D341Med (cell line): ENCODE measurements at regions not wholly inside any gene's neighbourhood (a gene's known extent, or its start where the extent isn't known, plus 50 kb on each side); places are given as distances from the start of the nearest gene placed in this dataset.

Experiments
- DNase-seq: peaks from one replicate; pipeline ENCODE4 v3.0.0; 2012; ENCODE audit warnings: low spot score

- no peak for DNase-seq
Observed at GRCh38 chr4:42330002-42330592, 67.2 kb upstream of the SHISA3 start.

- DNase-seq = no peak
Observed at GRCh38 chr4:42331040-42331439, 66.2 kb upstream of the SHISA3 start.

DNA sequence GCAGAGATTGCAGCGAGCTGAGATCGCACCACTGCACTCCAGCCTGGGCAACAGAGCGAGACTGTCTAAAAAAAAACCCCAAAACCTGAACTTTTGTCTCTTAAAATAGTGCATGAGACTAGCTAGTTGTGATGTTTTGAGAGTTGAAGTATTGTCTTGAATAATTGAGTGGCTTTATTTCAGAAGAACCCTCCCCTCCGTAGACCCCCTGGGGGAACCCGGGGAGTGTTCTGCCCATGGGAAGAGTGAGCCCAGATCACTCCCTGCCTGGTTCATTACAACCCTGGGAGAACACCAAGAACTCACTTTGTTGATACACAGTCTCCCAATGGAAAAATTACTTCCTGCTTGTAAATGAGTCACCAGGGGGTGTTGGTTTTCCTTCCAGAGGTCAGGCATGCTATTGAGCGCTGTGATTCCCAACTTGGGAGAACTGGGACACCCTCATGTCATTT is 65.3 kb upstream of the SHISA3 start:
- DNase-seq = no peak

DNA sequence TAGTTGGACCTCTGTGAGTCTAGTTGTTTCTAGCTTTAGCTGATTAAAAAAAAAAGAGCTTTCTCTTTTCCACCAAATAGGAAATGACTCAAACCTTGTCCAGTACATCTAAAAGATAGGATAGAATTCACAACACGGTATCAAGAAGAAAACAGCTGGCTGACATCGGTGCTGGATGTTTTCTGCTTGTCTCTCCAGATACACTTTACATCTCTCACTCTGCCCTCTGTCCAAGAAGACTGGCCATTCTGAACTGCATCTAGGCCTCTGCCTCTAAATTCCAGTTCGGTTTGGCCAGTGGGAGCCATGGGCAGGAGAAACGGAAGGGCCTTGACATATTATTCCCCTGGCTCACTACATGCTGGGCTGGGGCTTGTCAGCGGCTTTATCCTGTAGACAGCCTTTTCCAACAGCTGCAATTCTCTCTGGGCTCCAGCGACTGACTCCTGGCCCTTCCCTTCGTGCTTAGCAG is 57.3 kb upstream of the SHISA3 start:
- no peak for DNase-seq

DNA sequence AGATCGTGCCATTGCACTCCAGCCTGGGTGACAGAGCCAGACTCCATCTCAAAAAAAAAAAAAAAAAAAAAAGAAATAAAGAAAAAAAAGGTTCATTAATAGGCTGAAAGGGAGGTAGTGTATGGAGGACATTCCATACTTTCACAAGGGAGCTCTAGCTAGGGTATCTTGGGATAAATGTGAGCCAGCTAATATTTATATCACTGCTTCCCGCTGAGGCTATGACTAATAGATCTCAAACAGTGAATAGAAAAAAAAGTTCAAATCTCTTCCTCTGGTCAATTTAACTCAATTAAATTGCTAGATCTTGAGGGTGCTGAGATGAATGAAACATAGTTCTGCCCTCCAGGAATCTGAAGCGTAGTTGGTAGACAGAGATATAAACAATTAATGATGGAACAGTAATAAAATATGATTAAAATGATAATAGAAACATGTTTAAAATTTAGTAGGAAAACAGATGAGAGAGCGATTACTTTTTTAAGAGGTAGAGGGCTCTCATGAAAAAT is 55.7 kb upstream of the SHISA3 start:
- no peak for DNase-seq

DNA sequence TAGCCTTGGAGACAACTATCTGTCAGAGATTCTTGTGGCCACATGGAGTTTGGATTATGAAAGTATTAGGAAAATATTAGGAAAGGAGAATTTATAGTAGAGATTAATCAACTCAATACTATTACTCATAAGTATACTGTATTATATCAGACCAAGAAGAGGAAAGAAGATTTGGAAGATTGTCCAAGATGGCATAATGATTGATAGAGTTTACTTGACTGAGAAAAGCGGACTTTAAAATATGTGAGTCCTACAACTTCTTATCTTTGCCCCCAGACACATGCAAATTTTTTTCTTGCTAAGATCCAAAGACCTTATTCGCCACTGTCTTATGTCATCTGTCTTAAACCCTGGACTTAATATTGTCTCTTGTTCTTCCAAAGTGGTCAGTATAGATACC is 54.8 kb upstream of the SHISA3 start:
- DNase-seq = no peak

- DNase-seq = no peak
Observed at GRCh38 chr4:42344309-42344708, 53.0 kb upstream of the SHISA3 start.

DNA sequence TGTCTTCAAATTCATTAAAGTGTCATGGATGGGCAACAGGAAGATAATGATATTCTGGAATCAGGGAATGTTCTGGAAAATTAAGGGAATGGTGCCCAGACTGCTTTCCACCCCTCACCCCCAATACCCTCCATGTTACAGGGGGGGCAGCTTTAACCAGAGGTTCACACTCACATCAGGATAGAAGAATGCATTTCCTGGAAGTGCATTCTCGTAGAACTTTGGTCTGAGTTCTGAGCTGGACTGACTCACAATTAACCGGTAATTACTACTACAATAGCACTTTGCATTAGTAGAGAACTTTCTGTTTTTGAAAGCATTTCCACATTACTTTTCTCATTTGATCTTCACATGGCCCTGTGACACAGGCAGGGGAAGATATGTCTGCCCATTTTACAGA is 52.5 kb upstream of the SHISA3 start:
- no peak for DNase-seq

DNA sequence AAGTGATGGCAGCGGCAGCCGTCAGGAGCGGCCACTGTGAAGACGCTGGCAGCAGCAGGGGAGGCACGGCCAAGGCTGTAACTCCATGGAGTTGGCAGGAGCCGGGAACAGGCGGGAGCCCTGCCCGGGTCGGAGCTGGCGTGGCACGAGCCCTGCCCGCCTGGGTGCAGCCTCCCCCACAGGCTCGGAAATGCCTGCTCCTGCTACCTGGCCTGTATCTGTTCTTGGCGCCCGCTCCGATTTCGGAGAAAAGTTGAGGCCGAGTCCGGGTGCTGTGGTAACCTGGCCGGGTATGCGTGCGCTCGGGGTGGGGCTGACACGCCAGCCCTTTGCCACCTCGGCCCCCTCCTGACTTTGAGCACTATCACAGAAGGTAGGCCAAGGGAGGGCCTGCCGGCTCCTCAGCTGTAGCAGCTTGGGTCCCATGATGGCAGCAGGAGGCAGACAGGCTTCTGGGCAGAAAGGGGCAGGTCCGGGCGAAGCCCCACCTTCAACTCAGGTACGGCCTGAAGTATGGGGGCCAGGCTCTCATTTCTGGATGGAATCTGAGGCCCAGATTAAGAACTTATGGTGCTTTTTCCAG is 51.2 kb upstream of the SHISA3 start:
- DNase-seq = no peak

DNA sequence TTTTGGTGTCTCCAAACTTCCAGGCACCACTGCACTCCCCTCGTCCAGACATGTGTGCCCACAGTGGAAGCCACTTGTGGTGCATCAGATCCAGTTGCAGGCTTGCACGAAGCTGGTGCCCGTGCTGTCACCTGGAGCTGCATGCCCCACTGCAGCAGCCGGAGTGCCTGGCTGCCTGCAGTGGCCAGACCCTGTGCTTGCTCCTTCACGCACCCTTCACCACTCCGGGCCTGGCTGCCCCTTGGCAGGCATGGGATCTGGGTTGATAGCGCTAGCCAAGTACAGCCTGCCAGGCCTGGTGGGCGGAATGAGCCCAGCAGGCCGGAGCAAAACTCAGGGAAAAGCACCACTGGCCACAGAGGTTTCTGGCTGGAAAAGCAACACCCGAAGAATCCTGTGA is 50.2 kb upstream of the SHISA3 start:
- no peak for DNase-seq
